ENCODE measurements at regions not wholly inside any gene's neighbourhood (a gene's known extent, or its start where the extent isn't known, plus 50 kb on each side); places are given as distances from the start of the nearest gene placed in this dataset.

GRCh38 chr13:81230386-81230785 is 889.5 kb upstream of the SPRY2 start:
- Histone ChIP-seq H3K4me3 (ENCODE audit: insufficient read depth, low read depth, low read length) (no peak overlapping the region), H3K14ac (replicated peaks; ENCODE audit: low read depth, low read length) (no peak overlapping the region), H3K18ac (ENCODE audit: low read depth, low read length) (no peak overlapping the region), H2BK15ac (ENCODE audit: low read depth, low read length) (no peak overlapping the region), H2AK5ac (ENCODE audit: low read depth, low read length) (no peak overlapping the region), H4K5ac (ENCODE audit: low read depth, low read length) (no peak overlapping the region), H3K56ac (ENCODE audit: extremely low read depth, insufficient read depth, low read length) (no peak overlapping the region), H3K36me3 (ENCODE audit: control insufficient read depth, insufficient read depth, low read length) (no peaks in the 10 kb centered on the region), H2BK20ac (ENCODE audit: low read depth, low read length) (no peak overlapping the region), H2AK9ac (replicated peaks; ENCODE audit: low read depth, low read length, poor library complexity) (no peak overlapping the region), H3K9me3 (ENCODE audit: control insufficient read depth, insufficient read depth, low read length) (no peaks in the 10 kb centered on the region), H3K27ac (ENCODE audit: insufficient read depth, low read length) (no peak overlapping the region), H3K9ac (ENCODE audit: low read depth, low read length) (no peak overlapping the region), H4K8ac (ENCODE audit: low read depth in 2 of 2, low read length in 2 of 2) (no peak overlapping the region), H3K4ac (ENCODE audit: low read depth, low read length) (no peak overlapping the region), H4K20me1 (ENCODE audit: insufficient read depth, low read length) (no peaks in the 10 kb centered on the region), H3K9me1 (ENCODE audit: insufficient read depth, low read length) (no peaks in the 10 kb centered on the region), H3K4me2 (ENCODE audit: low read depth, low read length) (no peak overlapping the region), H2BK120ac (ENCODE audit: low read depth, low read length) (no peak overlapping the region), H3K23ac (ENCODE audit: low read depth, low read length) (no peak overlapping the region), H4K91ac (ENCODE audit: insufficient read depth, low read depth, low read length) (no peak overlapping the region), H3K79me1 (ENCODE audit: low read depth in 1 of 2, low read length in 2 of 2) (no peaks in the 10 kb centered on the region), H3K4me1 (ENCODE audit: control insufficient read depth, insufficient read depth, low read length) (no peaks in the 10 kb centered on the region), H2BK5ac (ENCODE audit: low read depth, low read length, poor library complexity, severe bottlenecking) (no peak overlapping the region), H2AFZ (replicated peaks; ENCODE audit: low read length, poor library complexity) (no peak overlapping the region), H3K27me3 (ENCODE audit: control insufficient read depth, insufficient read depth, low read length) (no peaks in the 10 kb centered on the region)
- dilution Hi-C loops (cut with HindIII; ENCODE audit: low sequenced_read_pairs, unreplicated experiment): no loop called here
- ATAC-seq (ENCODE audit: low read depth) (no peak), DNase-seq (no peak)
- in situ Hi-C loops (cut with MboI; ENCODE audit: low sequenced_read_pairs): no loop called here
- intact Hi-C loops (cut with micrococcal nuclease): no loop called here
- BruUV-seq (replicated peaks): no TSS peak
- ChIA-PET POLR2A (ENCODE audit: unreplicated experiment) (no interaction called here), CTCF (no interaction called here)
- TF ChIP-seq POLR2A (IDR thresholded peaks at IDR 0.05; ENCODE audit: low read depth, low read length) (no peak), MAFK (IDR thresholded peaks at IDR 0.05; ENCODE audit: low read depth, low read length) (no peak), BHLHE40 (IDR thresholded peaks at IDR 0.05; ENCODE audit: low read depth, low read length) (no peak), CTCF (conservative IDR thresholded peaks at IDR 0.05; ENCODE audit: low read depth, low read length) (no peak), MXI1 (IDR thresholded peaks at IDR 0.05; ENCODE audit: borderline replicate concordance, low read depth, low read length) (no peak), CEBPB (IDR thresholded peaks at IDR 0.05; ENCODE audit: low read depth, low read length) (no peak), SMC3 (IDR thresholded peaks at IDR 0.05; ENCODE audit: low read depth, low read length) (no peak), RFX5 (IDR thresholded peaks at IDR 0.05; ENCODE audit: low read depth, low read length) (no peak), ELK1 (IDR thresholded peaks at IDR 0.05; ENCODE audit: borderline replicate concordance, low read depth, low read length) (no peak), RAD21 (IDR thresholded peaks at IDR 0.05; ENCODE audit: low read length) (no peak), RCOR1 (IDR thresholded peaks at IDR 0.05; ENCODE audit: insufficient replicate concordance, low read length) (no peak)
- no CpG with 5 or more reads among the region's 2 CpGs for WGBS, 2 experiments (ENCODE audit: extremely low coverage in 2 of 2, insufficient read length in 1 of 2)

Measured in IMR-90 (cell line).